WTC11 (cell line): ENCODE measurements at regions not wholly inside any gene's neighbourhood (a gene's known extent, or its start where the extent isn't known, plus 50 kb on each side); places are given as distances from the start of the nearest gene placed in this dataset.

Experiments
- ATAC-seq: fragments of 200-7000 bp; cut with Tn5 transposase; 2 replicates; pipeline ENCODE4 v1.10.0; 2021; ENCODE audit warnings: mild to moderate bottlenecking, moderate library complexity
- CTCF ChIA-PET: fragments of 300-600 bp; sonication (Branson Sonifier 250); formaldehyde crosslinking; loops from one replicate; lab custom pipeline; 2021; ENCODE audit warnings: antibody characterized with exemption; lab: Charles Lee
- POLR2A ChIA-PET: fragments of 350-600 bp; sonication (Branson Sonifier 250); formaldehyde crosslinking; loops from one replicate; lab custom pipeline; 2021; ENCODE audit warnings: antibody characterized with exemption; lab: Charles Lee
- DNase-seq: peaks from one replicate; pipeline ENCODE4 v3.0.0; 2021; ENCODE audit warnings: low spot score
- H3K27ac Mint-ChIP-seq: 2 replicates; pipeline ENCODE4 v1.8.0; 2021; ENCODE audit warnings: mixed read lengths
- H3K27me3 Mint-ChIP-seq: 2 replicates; pipeline ENCODE4 v1.8.0; 2021; ENCODE audit warnings: low read depth, mild to moderate bottlenecking, moderate library complexity, mixed read lengths
- H3K36me3 Mint-ChIP-seq: 2 replicates; pipeline ENCODE4 v1.8.0; 2021; ENCODE audit warnings: mixed read lengths
- H3K4me1 Mint-ChIP-seq: 2 replicates; pipeline ENCODE4 v1.8.0; 2022; ENCODE audit warnings: mixed read lengths
- H3K4me3 Mint-ChIP-seq: 2 replicates; pipeline ENCODE4 v1.8.0; 2021; ENCODE audit warnings: mild to moderate bottlenecking, moderate library complexity, mixed read lengths
- H3K9me3 Mint-ChIP-seq: 2 replicates; pipeline ENCODE4 v1.8.0; 2021; ENCODE audit warnings: mixed read lengths
- ATF3 ChIP-seq: sonication (generic); formaldehyde crosslinking; conservative IDR thresholded peaks from 2 replicates; pipeline ENCODE4 v1.8.1; 2022; ENCODE audit warnings: mild to moderate bottlenecking, missing genetic modification reagents
- CREB1 ChIP-seq: sonication (generic); formaldehyde crosslinking; IDR thresholded peaks from 2 replicates; pipeline ENCODE4 v1.8.0; 2023; ENCODE audit warnings: mild to moderate bottlenecking, missing genetic modification reagents
- E2F4 ChIP-seq: sonication (generic); formaldehyde crosslinking; IDR thresholded peaks from 2 replicates; pipeline ENCODE4 v1.8.1; 2022; ENCODE audit warnings: low read depth, mild to moderate bottlenecking, moderate library complexity, missing genetic modification reagents, borderline replicate concordance
- E2F5 ChIP-seq: sonication (generic); formaldehyde crosslinking; IDR thresholded peaks from 2 replicates; pipeline ENCODE4 v1.8.1; 2022; ENCODE audit warnings: mild to moderate bottlenecking, moderate library complexity, missing genetic modification reagents
- FOXJ3 ChIP-seq: sonication (generic); formaldehyde crosslinking; IDR thresholded peaks from 2 replicates; pipeline ENCODE4 v1.9.0; 2021; ENCODE audit warnings: missing genetic modification reagents, mild to moderate bottlenecking, borderline replicate concordance
- GTF2I ChIP-seq: fragments of 250-450 bp; sonication (Bioruptor Pico); conservative IDR thresholded peaks from 2 replicates; pipeline ENCODE4 v1.4.0; 2021; ENCODE audit warnings: mild to moderate bottlenecking
- JAZF1 ChIP-seq: fragments of 250-450 bp; sonication (Bioruptor Pico); IDR thresholded peaks from 2 replicates; pipeline ENCODE4 v1.9.0; 2021; ENCODE audit warnings: moderate library complexity, mild to moderate bottlenecking, inconsistent platforms
- NFYB ChIP-seq: sonication (generic); formaldehyde crosslinking; conservative IDR thresholded peaks from 2 replicates; pipeline ENCODE4 v1.8.0; 2022; ENCODE audit warnings: low read depth, missing genetic modification reagents
- SOX15 ChIP-seq: fragments of 250-450 bp; sonication (Bioruptor Pico); IDR thresholded peaks from 2 replicates; pipeline ENCODE4 v1.9.0; 2021; ENCODE audit warnings: mild to moderate bottlenecking
- TP53 ChIP-seq: sonication (generic); formaldehyde crosslinking; IDR thresholded peaks from 2 replicates; pipeline ENCODE4 v1.8.1; 2023; ENCODE audit warnings: mild to moderate bottlenecking, missing genetic modification reagents
- ZBTB43 ChIP-seq: sonication (generic); formaldehyde crosslinking; IDR thresholded peaks from 2 replicates; pipeline ENCODE4 v1.8.1; 2023; ENCODE audit warnings: mild to moderate bottlenecking, missing genetic modification reagents
- ZNF138 ChIP-seq: sonication (generic); formaldehyde crosslinking; conservative IDR thresholded peaks from 2 replicates; pipeline ENCODE4 v1.8.1; 2022; ENCODE audit warnings: mild to moderate bottlenecking, moderate library complexity, missing genetic modification reagents
- ZNF219 ChIP-seq: sonication (generic); formaldehyde crosslinking; IDR thresholded peaks from 2 replicates; pipeline ENCODE4 v1.8.0; 2023; ENCODE audit warnings: missing genetic modification reagents, mild to moderate bottlenecking, borderline replicate concordance
- ZNF232 ChIP-seq: sonication (generic); formaldehyde crosslinking; IDR thresholded peaks from 2 replicates; pipeline ENCODE4 v1.8.0; 2022; ENCODE audit warnings: mild to moderate bottlenecking, missing genetic modification reagents
- ZNF416 ChIP-seq: fragments of 250-450 bp; sonication (Bioruptor Pico); IDR thresholded peaks from 2 replicates; pipeline ENCODE4 v1.9.0; 2021; ENCODE audit warnings: mild to moderate bottlenecking, inconsistent platforms
- TF ChIP-seq, protein P1 (sequence below): sonication (generic); formaldehyde crosslinking; IDR thresholded peaks from 2 replicates; pipeline ENCODE4 v1.8.0; 2023; ENCODE audit warnings: missing genetic modification reagents, mild to moderate bottlenecking, borderline replicate concordance
- TF ChIP-seq, protein P2 (sequence below): sonication (generic); formaldehyde crosslinking; IDR thresholded peaks from 2 replicates; pipeline ENCODE4 v1.8.1; 2022; ENCODE audit warnings: missing genetic modification reagents, borderline replicate concordance

GRCh38 chrX:117147249-117147648, 684.5 kb upstream of the CT83 start:
- ChIA-PET CTCF (no interaction called here), POLR2A (no interaction called here)
- ATAC-seq (no peak), DNase-seq (no peak)
- TF ChIP-seq, protein P1, sequence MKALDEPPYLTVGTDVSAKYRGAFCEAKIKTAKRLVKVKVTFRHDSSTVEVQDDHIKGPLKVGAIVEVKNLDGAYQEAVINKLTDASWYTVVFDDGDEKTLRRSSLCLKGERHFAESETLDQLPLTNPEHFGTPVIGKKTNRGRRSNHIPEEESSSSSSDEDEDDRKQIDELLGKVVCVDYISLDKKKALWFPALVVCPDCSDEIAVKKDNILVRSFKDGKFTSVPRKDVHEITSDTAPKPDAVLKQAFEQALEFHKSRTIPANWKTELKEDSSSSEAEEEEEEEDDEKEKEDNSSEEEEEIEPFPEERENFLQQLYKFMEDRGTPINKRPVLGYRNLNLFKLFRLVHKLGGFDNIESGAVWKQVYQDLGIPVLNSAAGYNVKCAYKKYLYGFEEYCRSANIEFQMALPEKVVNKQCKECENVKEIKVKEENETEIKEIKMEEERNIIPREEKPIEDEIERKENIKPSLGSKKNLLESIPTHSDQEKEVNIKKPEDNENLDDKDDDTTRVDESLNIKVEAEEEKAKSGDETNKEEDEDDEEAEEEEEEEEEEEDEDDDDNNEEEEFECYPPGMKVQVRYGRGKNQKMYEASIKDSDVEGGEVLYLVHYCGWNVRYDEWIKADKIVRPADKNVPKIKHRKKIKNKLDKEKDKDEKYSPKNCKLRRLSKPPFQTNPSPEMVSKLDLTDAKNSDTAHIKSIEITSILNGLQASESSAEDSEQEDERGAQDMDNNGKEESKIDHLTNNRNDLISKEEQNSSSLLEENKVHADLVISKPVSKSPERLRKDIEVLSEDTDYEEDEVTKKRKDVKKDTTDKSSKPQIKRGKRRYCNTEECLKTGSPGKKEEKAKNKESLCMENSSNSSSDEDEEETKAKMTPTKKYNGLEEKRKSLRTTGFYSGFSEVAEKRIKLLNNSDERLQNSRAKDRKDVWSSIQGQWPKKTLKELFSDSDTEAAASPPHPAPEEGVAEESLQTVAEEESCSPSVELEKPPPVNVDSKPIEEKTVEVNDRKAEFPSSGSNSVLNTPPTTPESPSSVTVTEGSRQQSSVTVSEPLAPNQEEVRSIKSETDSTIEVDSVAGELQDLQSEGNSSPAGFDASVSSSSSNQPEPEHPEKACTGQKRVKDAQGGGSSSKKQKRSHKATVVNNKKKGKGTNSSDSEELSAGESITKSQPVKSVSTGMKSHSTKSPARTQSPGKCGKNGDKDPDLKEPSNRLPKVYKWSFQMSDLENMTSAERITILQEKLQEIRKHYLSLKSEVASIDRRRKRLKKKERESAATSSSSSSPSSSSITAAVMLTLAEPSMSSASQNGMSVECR, result no peak
- TF ChIP-seq, protein P2, sequence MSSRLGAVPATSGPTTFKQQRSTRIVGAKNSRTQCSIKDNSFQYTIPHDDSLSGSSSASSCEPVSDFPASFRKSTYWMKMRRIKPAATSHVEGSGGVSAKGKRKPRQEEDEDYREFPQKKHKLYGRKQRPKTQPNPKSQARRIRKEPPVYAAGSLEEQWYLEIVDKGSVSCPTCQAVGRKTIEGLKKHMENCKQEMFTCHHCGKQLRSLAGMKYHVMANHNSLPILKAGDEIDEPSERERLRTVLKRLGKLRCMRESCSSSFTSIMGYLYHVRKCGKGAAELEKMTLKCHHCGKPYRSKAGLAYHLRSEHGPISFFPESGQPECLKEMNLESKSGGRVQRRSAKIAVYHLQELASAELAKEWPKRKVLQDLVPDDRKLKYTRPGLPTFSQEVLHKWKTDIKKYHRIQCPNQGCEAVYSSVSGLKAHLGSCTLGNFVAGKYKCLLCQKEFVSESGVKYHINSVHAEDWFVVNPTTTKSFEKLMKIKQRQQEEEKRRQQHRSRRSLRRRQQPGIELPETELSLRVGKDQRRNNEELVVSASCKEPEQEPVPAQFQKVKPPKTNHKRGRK, result no peak
- no peak for TF ChIP-seq ZBTB43 (CRISPR knock-in tag)
- TF ChIP-seq ATF3, result no peak
- no peaks in the 10 kb centered on the region for H3K4me1 Mint-ChIP-seq
- H3K9me3 Mint-ChIP-seq, result peaks cover 9% of the 10 kb centered on the region; the same call in 1 of the 2 replicates
- no peaks in the 10 kb centered on the region for H3K36me3 Mint-ChIP-seq
- H3K27ac Mint-ChIP-seq, result no peak overlapping the region
- no peaks in the 10 kb centered on the region for H3K27me3 Mint-ChIP-seq
- H3K4me3 Mint-ChIP-seq, result no peak overlapping the region

DNA sequence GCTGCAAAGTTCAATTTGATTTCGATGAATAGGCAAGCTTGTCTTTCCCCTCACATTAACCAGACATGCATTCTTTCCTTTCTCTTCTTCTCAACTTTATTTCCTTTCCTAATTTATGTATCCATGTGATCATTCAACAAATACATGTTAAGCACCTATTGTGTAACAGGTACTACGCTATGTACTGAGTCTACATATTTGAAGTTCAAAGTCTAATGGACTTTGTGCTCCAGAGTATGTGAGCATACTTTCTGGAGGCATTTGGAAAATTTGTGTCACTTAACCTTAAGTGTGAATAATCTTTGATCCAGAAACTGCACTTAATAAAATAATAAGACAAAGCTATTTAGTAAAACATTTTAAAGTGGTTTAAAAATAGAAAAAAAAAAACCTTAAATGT, 675.3 kb upstream of the CT83 start:
- no peaks in the 10 kb centered on the region for H3K27me3 Mint-ChIP-seq
- H3K4me1 Mint-ChIP-seq, result no peaks in the 10 kb centered on the region
- DNase-seq, result no peak
- no peaks in the 10 kb centered on the region for H3K9me3 Mint-ChIP-seq
- POLR2A ChIA-PET, result no interaction called here
- ATAC-seq, result no peak
- CTCF ChIA-PET, result no interaction called here
- H3K36me3 Mint-ChIP-seq, result no peaks in the 10 kb centered on the region
- no peak overlapping the region for H3K4me3 Mint-ChIP-seq
- no peak overlapping the region for H3K27ac Mint-ChIP-seq
- TF ChIP-seq ZNF138 (CRISPR knock-in tag) (no peak), FOXJ3 (CRISPR knock-in tag) (no peak), E2F5 (CRISPR knock-in tag) (no peak), TP53 (no peak), ZNF232 (CRISPR knock-in tag) (no peak), E2F4 (no peak), SOX15 (CRISPR knock-in tag) (no peak), CREB1 (CRISPR knock-in tag) (no peak), ZBTB43 (CRISPR knock-in tag) (no peak), ZNF416 (no peak), GTF2I (CRISPR knock-in tag) (no peak), NFYB (CRISPR knock-in tag) (no peak), ZNF219 (CRISPR knock-in tag) (no peak), JAZF1 (CRISPR knock-in tag) (no peak)
- TF ChIP-seq, protein P1, result no peak
